Panc1 (cell line): ENCODE measurements at regions not wholly inside any gene's neighbourhood (a gene's known extent, or its start where the extent isn't known, plus 50 kb on each side); places are given as distances from the start of the nearest gene placed in this dataset.

Source experiments
- ATAC-seq: fragments of 200-7000 bp; cut with Tn5 transposase; 2 replicates; pipeline ENCODE4 v1.9.1; 2020; ENCODE audit warnings: mild to moderate bottlenecking, moderate library complexity
- BruUV-seq: library from RNA; stranded (reverse); fragments of 400-500 nt; replicated peaks from 2 replicates; lab custom pipeline; 2021; lab: Mats Ljungman, UMichigan
- CTCF ChIA-PET: fragments of 300-600 bp; sonication (Branson Sonifier 250); formaldehyde crosslinking; loops from one replicate; lab custom pipeline; 2022; ENCODE audit warnings: antibody characterized with exemption; lab: Charles Lee
- POLR2A ChIA-PET: fragments of 300-600 bp; sonication (Branson Sonifier 250); formaldehyde crosslinking; loops from one replicate; lab custom pipeline; 2022; ENCODE audit warnings: antibody characterized with exemption; lab: Charles Lee
- DNase-seq: peaks from one replicate; pipeline ENCODE4 v3.0.0-alpha.2; 2010; ENCODE audit warnings: low read depth, low spot score
- H3K27ac ChIP-seq: 2 replicates; pipeline ENCODE4 v1.5.1; 2011; ENCODE audit warnings: mild to moderate bottlenecking, low read length, inconsistent platforms
- H3K27me3 ChIP-seq: fragments of 200-500 bp; sonication (Bioruptor generic); 2 replicates; pipeline ENCODE4 v1.6.0; 2014; ENCODE audit warnings: low read length, inconsistent platforms; ENCODE audit not compliant: control insufficient read depth, insufficient read depth
- H3K36me3 ChIP-seq: fragments of 200-500 bp; sonication (Bioruptor generic); 2 replicates; pipeline ENCODE4 v1.5.1; 2014; ENCODE audit warnings: inconsistent platforms, mild to moderate bottlenecking, low read length, moderate library complexity; ENCODE audit not compliant: control insufficient read depth, insufficient read depth
- H3K4me1 ChIP-seq: 2 replicates; pipeline ENCODE4 v1.5.1; 2011; ENCODE audit warnings: inconsistent platforms, mild to moderate bottlenecking, low read length, moderate library complexity; ENCODE audit not compliant: control insufficient read depth, insufficient read depth
- H3K4me3 ChIP-seq, 2 experiments: 2 replicates each; pipeline ENCODE4 v1.5.1; 2011 to 2012; ENCODE audit warnings: low read depth in 2 of 2, low read length in 2 of 2, mild to moderate bottlenecking in 2 of 2, inconsistent platforms in 1 of 2, moderate library complexity in 1 of 2
- H3K9me3 ChIP-seq: fragments of 200-500 bp; sonication (Bioruptor generic); 2 replicates; pipeline ENCODE4 v1.5.1; 2014; ENCODE audit warnings: low read depth, mild to moderate bottlenecking, inconsistent platforms, low read length, moderate library complexity; ENCODE audit not compliant: control insufficient read depth, insufficient read depth
- POLR2AphosphoS5 ChIP-seq: IDR thresholded peaks from 2 replicates; pipeline ENCODE4 v1.6.1; 2012; ENCODE audit warnings: mild to moderate bottlenecking, low read depth, low read length, moderate library complexity
- SIN3A ChIP-seq: IDR thresholded peaks from 2 replicates; pipeline ENCODE4 v1.6.1; 2012; ENCODE audit warnings: low read depth, mild to moderate bottlenecking, low read length, moderate library complexity, borderline replicate concordance; ENCODE audit not compliant: insufficient read depth
- TCF7L2 ChIP-seq: IDR thresholded peaks from 2 replicates; pipeline ENCODE4 v1.6.1; 2011; ENCODE audit warnings: mild to moderate bottlenecking, low read depth, low read length, inconsistent platforms
- in situ Hi-C: cut with HindIII; loops from 2 replicates; pipeline ENCODE4 v1.10.0; 2016; ENCODE audit warnings: low sequenced_read_pairs, low pct_unique_long_range_greater_than_20kb
- intact Hi-C: fragments of 100-400 bp; cut with micrococcal nuclease; formaldehyde crosslinking; loops from one replicate; pipeline ENCODE4 v1.10.0; 2022; ENCODE audit not compliant: unreplicated experiment
- TF ChIP-seq, protein P1 (sequence below): fragments of 450-650 bp; IDR thresholded peaks from 2 replicates; pipeline ENCODE4 v1.5.1; 2017; ENCODE audit warnings: mild to moderate bottlenecking
- TF ChIP-seq, protein P2 (sequence below), 2 experiments: IDR thresholded peaks; 2 replicates each; pipeline ENCODE4 v1.6.1; 2011 to 2012; ENCODE audit warnings: low read depth in 2 of 2, control low read depth in 1 of 2, low read length in 1 of 2, mild to moderate bottlenecking in 1 of 2, moderate library complexity in 1 of 2; ENCODE audit not compliant: insufficient read depth in 1 of 2

DNA sequence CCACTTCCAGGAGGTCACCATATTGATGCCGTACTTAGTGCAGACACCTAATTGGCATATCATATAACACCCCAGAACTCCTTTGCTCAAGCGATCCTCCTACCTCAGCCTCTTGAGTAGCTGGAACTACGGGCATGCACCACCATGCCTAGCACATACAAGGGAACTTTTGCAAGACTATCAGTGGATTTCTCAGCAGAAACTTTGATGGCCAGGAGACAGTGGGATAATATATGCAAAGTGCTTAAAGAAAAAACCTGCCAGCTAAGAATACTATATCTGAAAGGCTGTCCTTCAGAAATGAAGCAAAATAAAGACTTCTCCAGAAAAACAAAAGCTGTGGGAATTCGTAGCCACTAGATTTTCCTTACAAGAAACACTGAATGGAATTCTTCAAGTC, 387.1 kb downstream of the DHX35 start:
- peaks cover 3% of the 10 kb centered on the region; the same call in 1 of the 2 replicates for H3K9me3 ChIP-seq
- no peak for ATAC-seq
- H3K4me3 ChIP-seq: no peak overlapping the region
- H3K27ac ChIP-seq: no peak overlapping the region
- TF ChIP-seq, protein P1, sequence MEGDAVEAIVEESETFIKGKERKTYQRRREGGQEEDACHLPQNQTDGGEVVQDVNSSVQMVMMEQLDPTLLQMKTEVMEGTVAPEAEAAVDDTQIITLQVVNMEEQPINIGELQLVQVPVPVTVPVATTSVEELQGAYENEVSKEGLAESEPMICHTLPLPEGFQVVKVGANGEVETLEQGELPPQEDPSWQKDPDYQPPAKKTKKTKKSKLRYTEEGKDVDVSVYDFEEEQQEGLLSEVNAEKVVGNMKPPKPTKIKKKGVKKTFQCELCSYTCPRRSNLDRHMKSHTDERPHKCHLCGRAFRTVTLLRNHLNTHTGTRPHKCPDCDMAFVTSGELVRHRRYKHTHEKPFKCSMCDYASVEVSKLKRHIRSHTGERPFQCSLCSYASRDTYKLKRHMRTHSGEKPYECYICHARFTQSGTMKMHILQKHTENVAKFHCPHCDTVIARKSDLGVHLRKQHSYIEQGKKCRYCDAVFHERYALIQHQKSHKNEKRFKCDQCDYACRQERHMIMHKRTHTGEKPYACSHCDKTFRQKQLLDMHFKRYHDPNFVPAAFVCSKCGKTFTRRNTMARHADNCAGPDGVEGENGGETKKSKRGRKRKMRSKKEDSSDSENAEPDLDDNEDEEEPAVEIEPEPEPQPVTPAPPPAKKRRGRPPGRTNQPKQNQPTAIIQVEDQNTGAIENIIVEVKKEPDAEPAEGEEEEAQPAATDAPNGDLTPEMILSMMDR: no peak
- TF ChIP-seq POLR2AphosphoS5 (no peak), TCF7L2 (no peak), SIN3A (no peak)
- TF ChIP-seq, protein P2, sequence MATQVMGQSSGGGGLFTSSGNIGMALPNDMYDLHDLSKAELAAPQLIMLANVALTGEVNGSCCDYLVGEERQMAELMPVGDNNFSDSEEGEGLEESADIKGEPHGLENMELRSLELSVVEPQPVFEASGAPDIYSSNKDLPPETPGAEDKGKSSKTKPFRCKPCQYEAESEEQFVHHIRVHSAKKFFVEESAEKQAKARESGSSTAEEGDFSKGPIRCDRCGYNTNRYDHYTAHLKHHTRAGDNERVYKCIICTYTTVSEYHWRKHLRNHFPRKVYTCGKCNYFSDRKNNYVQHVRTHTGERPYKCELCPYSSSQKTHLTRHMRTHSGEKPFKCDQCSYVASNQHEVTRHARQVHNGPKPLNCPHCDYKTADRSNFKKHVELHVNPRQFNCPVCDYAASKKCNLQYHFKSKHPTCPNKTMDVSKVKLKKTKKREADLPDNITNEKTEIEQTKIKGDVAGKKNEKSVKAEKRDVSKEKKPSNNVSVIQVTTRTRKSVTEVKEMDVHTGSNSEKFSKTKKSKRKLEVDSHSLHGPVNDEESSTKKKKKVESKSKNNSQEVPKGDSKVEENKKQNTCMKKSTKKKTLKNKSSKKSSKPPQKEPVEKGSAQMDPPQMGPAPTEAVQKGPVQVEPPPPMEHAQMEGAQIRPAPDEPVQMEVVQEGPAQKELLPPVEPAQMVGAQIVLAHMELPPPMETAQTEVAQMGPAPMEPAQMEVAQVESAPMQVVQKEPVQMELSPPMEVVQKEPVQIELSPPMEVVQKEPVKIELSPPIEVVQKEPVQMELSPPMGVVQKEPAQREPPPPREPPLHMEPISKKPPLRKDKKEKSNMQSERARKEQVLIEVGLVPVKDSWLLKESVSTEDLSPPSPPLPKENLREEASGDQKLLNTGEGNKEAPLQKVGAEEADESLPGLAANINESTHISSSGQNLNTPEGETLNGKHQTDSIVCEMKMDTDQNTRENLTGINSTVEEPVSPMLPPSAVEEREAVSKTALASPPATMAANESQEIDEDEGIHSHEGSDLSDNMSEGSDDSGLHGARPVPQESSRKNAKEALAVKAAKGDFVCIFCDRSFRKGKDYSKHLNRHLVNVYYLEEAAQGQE (IDR thresholded peaks at IDR 0.05; ENCODE audit: insufficient read depth in 1 of 2, low read depth in 2 of 2, low read length in 1 of 2): no peak
- in situ Hi-C loops: no loop called here
- POLR2A ChIA-PET: no interaction called here
- no peak for DNase-seq
- no peaks in the 10 kb centered on the region for H3K36me3 ChIP-seq
- no peaks in the 10 kb centered on the region for H3K27me3 ChIP-seq
- no TSS peak for BruUV-seq
- intact Hi-C loops: no loop called here
- no peaks in the 10 kb centered on the region for H3K4me1 ChIP-seq
- CTCF ChIA-PET: no interaction called here

DNA sequence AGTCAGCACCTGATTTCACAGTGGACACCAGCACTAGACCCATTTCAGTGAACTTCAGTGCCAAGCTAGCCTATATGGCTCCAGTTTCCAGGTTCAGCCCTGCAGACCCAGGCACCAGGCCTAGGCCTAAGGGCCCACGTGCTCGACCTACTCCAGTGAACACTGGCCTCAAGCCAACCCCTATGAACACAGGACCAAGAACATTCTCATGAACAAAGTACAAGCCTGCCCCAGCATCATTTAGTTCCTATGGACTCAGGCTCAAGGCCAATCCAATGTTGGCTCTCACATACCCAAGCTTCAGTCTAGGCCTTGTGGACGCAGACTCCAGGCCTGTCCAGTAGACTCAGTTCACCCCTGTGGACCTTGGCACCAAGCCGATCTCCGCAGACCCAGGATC, 385.5 kb downstream of the DHX35 start:
- H3K4me1 ChIP-seq: no peaks in the 10 kb centered on the region
- TF ChIP-seq SIN3A (no peak), POLR2AphosphoS5 (no peak), TCF7L2 (no peak)
- TF ChIP-seq, protein P1: no peak
- TF ChIP-seq, protein P2 (IDR thresholded peaks at IDR 0.05; ENCODE audit: insufficient read depth in 1 of 2, low read depth in 2 of 2, low read length in 1 of 2): no peak
- intact Hi-C loops (no loop called here), in situ Hi-C loops (no loop called here)
- BruUV-seq: no TSS peak
- ChIA-PET CTCF (no interaction called here), POLR2A (no interaction called here)
- ATAC-seq: no peak
- DNase-seq: no peak
- H3K4me3 ChIP-seq: no peak overlapping the region
- no peaks in the 10 kb centered on the region for H3K36me3 ChIP-seq
- H3K27me3 ChIP-seq: no peaks in the 10 kb centered on the region
- H3K9me3 ChIP-seq: peaks cover 3% of the 10 kb centered on the region; the same call in 1 of the 2 replicates
- H3K27ac ChIP-seq: no peak overlapping the region
